ENCODE measurements at regions not wholly inside any gene's neighbourhood (a gene's known extent, or its start where the extent isn't known, plus 50 kb on each side); places are given as distances from the start of the nearest gene placed in this dataset.

DNA sequence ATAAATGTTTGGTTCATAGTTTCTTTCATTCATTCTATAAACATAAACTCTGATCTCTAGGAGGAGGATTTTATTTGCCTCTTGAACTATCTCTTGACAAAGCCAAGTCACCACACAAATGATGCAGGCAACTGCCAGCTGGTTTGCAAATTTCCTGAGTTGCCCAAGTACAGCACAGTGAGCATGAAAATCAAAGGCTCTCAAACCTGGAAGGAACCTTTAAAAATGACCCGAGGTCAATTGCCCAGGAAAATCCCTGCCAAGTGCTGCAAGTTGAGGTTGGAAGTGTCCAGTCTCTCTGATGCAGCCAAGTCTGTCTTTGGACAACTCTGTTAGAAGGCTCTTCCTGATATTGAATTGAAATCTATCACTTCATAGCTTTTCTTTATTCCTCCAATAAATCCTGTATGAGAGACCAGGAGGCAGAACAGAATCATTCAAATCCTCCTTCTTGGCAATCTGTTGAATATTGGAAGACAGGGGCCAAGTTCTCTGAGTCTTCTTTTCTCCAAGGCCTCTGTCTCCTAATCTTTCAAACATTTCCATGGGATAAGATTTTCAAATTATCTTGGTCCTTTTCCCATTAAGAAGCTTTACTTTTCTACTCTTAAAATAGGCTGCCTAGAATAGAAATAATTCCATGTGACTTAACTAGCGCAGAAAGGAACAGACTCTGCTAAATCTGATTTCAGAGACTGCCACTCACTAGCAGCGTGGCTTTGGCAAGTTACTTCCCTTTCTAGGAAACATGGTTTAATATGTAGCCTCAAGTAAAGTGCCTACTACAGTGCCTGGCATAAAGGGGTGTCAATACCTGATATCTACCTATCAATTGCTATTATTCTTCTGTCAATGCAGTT is 159.2 kb downstream of the SNX18 start:
- Histone ChIP-seq H3K4me2 (ENCODE audit: low read length) (no peak overlapping the region), H3K4me3 (replicated peaks in 1 of 2; ENCODE audit: low read depth in 1 of 2, low read length in 2 of 2) (no peak overlapping the region), H3K27ac (ENCODE audit: low read depth, low read length) (no peak overlapping the region), H3K27me3 (ENCODE audit: insufficient read depth, low read length) (peaks cover 7% of the 10 kb centered on the region; the same call in 1 of the 2 replicates), H4K20me1 (ENCODE audit: insufficient read depth) (no peaks in the 10 kb centered on the region), H3K9me3 (ENCODE audit: control insufficient read depth in 1 of 2, insufficient read depth in 1 of 2, low read depth in 1 of 2, low read length in 2 of 2) (no peaks in the 10 kb centered on the region; a peak in 1 of 4 replicates), H3K9ac (ENCODE audit: low read length) (no peak overlapping the region), H3K4me1 (ENCODE audit: control insufficient read depth in 1 of 2, insufficient read depth in 2 of 2, low read length in 2 of 2) (no peaks in the 10 kb centered on the region), H3K36me3 (ENCODE audit: control insufficient read depth in 1 of 2, insufficient read depth in 2 of 2, low read length in 2 of 2) (no peaks in the 10 kb centered on the region), H3K79me2 (ENCODE audit: insufficient read depth, low read length) (no peaks in the 10 kb centered on the region), H2AFZ (ENCODE audit: low read depth, low read length, poor library complexity, severe bottlenecking) (no peak overlapping the region), H3K9me2 (ENCODE audit: insufficient read depth) (no peaks in the 10 kb centered on the region; the same call in 1 of the 2 replicates)
- intact Hi-C loops (cut with micrococcal nuclease) = no loop called here
- no TSS peak for BruUV-seq (replicated peaks)
- CTCF ChIA-PET = no interaction called here
- POLR2A ChIA-PET = no interaction called here
- TF ChIP-seq POLR2AphosphoS5 (IDR thresholded peaks at IDR 0.05; ENCODE audit: low read depth, low read length) (no peak), EZH2 (IDR thresholded peaks at IDR 0.05) (no peak), CBX3 (IDR thresholded peaks at IDR 0.05; ENCODE audit: low read depth) (no peak), SIN3A (IDR thresholded peaks at IDR 0.05; ENCODE audit: low read depth) (no peak), ZFX (IDR thresholded peaks at IDR 0.05) (no peak), FOSL1 (IDR thresholded peaks at IDR 0.05; ENCODE audit: low read depth) (no peak), EGR1 (IDR thresholded peaks at IDR 0.05; ENCODE audit: low read depth) (no peak), SRF (IDR thresholded peaks at IDR 0.05; ENCODE audit: low read depth) (no peak), ZNF274 (IDR thresholded peaks at IDR 0.05; ENCODE audit: low read depth, low read length) (no peak)
- TF ChIP-seq, protein P1, sequence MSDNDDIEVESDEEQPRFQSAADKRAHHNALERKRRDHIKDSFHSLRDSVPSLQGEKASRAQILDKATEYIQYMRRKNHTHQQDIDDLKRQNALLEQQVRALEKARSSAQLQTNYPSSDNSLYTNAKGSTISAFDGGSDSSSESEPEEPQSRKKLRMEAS (IDR thresholded peaks at IDR 0.05) = no peak
- TF ChIP-seq, protein P2, sequence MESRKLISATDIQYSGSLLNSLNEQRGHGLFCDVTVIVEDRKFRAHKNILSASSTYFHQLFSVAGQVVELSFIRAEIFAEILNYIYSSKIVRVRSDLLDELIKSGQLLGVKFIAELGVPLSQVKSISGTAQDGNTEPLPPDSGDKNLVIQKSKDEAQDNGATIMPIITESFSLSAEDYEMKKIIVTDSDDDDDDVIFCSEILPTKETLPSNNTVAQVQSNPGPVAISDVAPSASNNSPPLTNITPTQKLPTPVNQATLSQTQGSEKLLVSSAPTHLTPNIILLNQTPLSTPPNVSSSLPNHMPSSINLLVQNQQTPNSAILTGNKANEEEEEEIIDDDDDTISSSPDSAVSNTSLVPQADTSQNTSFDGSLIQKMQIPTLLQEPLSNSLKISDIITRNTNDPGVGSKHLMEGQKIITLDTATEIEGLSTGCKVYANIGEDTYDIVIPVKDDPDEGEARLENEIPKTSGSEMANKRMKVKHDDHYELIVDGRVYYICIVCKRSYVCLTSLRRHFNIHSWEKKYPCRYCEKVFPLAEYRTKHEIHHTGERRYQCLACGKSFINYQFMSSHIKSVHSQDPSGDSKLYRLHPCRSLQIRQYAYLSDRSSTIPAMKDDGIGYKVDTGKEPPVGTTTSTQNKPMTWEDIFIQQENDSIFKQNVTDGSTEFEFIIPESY (IDR thresholded peaks at IDR 0.05; ENCODE audit: extremely low read depth, insufficient replicate concordance, low read length) = no peak
- ATAC-seq (no peak), DNase-seq (ENCODE audit: low read depth, low spot score) (no peak)
- RAD21 ChIA-PET (ENCODE audit: low non-redundant PET in 1 of 2, low total read pairs in 2 of 2, uncharacterized antibody in 2 of 2, unreplicated experiment in 2 of 2) = no interaction called here

Data from HCT116 (cell line).